ENCODE measurements at regions not wholly inside any gene's neighbourhood (a gene's known extent, or its start where the extent isn't known, plus 50 kb on each side); places are given as distances from the start of the nearest gene placed in this dataset.

GRCh38 chr3:70871909-70872656 is 559.6 kb upstream of the MDFIC2 start:
- no peak for TF ChIP-seq POLR2A (IDR thresholded peaks at IDR 0.05)
- TF ChIP-seq, protein P1, sequence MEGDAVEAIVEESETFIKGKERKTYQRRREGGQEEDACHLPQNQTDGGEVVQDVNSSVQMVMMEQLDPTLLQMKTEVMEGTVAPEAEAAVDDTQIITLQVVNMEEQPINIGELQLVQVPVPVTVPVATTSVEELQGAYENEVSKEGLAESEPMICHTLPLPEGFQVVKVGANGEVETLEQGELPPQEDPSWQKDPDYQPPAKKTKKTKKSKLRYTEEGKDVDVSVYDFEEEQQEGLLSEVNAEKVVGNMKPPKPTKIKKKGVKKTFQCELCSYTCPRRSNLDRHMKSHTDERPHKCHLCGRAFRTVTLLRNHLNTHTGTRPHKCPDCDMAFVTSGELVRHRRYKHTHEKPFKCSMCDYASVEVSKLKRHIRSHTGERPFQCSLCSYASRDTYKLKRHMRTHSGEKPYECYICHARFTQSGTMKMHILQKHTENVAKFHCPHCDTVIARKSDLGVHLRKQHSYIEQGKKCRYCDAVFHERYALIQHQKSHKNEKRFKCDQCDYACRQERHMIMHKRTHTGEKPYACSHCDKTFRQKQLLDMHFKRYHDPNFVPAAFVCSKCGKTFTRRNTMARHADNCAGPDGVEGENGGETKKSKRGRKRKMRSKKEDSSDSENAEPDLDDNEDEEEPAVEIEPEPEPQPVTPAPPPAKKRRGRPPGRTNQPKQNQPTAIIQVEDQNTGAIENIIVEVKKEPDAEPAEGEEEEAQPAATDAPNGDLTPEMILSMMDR (IDR thresholded peaks at IDR 0.05), result no peak

All from thyroid gland (tissue), 4 donors.